Activated T-cell treated with anti-CD3 and anti-CD28 coated beads for 48 hours (primary cell): ENCODE measurements at regions not wholly inside any gene's neighbourhood (a gene's known extent, or its start where the extent isn't known, plus 50 kb on each side); places are given as distances from the start of the nearest gene placed in this dataset.
"Not testable (repeated sequence)": the region's sequence is repeated elsewhere in the genome, so short reads cannot be mapped to it uniquely, and the experiment has no call there.

Experiments used
- DNase-seq: peaks from one replicate; pipeline ENCODE4 v3.0.0-alpha.2; 2020; ENCODE audit warnings: low read depth

DNA sequence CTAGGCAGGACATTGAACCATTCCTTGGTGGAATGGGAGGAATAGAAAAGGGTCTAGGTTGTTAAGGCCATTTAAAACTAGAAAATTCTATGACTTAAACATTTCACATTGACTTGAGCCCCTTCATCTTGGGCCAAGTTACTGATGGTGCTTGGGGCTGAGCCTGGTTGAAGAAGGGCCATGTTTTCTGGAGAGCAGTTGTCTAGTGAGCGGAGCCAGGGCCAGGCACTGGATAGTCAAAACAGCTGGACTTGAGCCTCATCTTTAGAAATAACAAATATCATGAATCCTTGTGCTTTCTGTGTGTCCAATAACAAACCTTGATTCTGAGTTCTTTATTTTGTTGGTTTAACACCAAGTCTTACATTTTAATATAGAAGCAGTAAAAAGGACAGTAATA, 134.6 kb upstream of the TCF21 start:
- no peak for DNase-seq

DNA sequence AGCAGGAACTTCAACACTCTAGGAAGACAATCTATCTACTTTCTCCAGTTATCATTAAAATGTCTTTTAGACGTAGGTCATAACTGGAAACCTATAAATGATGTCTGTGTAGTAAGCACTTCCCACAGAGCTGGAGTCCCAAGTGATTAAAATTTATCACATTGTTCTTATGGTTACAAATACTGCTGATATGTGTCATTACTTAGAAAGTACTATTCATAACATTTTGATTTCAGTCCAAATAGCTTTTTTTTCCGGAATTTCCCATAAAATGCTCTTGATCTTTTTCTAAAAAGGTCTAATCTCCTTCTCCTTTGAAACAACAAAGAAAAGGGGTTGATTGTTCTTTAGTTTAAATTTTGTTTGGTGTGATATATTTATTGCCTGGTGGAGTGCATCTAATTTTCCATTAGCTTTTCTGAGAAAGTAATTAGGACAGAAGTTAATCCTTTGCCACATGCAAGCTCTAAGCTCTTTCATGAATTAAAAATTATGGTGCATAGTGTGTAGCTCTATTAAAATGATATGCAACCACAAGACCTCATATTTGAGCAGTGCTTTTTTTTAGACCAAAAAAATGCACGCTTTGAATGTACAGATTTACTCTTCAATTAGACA, 132.7 kb upstream of the TCF21 start:
- no peak for DNase-seq

DNA sequence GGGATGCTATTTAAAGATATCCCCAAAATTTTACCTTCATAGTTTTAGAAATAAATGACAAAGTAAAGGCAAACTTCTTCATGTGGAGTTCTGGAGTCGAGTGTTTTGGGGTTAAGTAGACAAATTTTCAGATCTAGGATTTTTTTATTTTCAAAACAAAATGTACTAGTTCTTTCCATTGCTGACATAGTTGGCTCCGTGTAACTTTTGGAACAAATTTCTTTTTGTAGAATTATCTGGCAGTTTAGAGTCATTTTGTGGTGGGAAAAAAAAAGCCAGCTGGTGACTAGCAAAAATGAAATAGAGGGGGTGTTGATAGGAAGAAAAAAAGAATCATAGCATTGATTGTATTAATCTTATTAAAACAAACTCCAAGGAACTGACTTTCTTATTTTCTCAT, 131.6 kb upstream of the TCF21 start:
- DNase-seq: no peak

DNA sequence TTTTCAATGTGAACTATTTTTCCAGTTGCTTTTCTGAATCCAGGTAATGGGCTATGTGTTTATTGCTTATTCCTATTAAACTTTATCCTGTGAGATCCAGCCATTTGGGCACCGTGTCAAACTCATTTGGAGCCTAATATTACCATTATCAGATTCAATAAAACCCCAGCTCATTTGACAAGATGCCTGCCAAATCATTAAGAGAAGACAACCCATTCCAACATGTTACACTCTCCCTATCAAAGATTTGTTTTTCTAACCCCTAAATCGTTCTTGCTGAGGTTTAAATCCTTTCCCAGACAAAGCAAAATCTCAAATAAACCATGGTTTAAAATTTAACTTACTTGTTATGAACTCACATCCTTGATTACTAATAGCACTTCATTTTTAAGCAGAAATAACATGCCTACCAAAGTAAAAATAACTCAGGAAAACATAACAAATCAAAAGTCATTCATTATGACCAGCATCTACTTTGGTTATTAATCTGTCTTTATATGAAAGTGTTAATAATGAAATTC, 130.0 kb upstream of the TCF21 start:
- no peak for DNase-seq

DNA sequence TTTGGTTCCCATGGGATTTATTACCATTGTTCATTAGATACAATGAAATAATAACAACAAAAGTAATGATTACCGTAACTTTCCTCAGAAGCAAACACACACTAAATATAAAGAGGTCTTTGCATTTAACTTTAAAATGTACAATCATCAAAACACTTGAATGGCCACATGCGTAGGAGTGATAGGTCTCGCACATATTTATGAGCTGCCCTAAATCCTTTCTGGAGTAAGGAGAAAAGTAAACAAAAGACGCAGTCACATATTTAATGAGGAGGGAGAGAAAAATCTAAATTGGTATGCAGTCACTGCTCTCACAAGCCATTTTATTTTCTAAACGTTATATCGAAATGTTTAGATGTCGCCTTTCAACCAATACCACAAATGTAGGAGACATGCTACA, 129.4 kb upstream of the TCF21 start:
- no peak for DNase-seq

DNA sequence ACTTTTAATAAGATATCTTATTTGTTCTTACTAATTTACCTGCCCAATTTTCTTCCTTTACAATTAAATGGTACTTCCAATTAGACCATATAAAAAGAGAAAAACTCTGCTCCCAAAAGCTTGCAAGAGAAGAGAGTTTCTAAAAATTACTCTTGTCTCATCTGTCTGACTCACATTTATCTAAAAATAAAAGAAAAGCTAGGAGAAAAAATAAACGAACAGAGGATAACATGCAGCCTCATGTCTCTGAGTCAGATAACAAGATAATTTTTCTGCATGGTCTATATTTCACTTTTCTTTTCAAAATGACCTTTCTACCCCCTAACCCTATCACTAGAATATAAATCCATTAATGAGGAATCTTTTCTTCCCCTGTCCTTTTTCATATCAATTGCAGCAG, 127.2 kb upstream of the TCF21 start:
- no peak for DNase-seq

DNA sequence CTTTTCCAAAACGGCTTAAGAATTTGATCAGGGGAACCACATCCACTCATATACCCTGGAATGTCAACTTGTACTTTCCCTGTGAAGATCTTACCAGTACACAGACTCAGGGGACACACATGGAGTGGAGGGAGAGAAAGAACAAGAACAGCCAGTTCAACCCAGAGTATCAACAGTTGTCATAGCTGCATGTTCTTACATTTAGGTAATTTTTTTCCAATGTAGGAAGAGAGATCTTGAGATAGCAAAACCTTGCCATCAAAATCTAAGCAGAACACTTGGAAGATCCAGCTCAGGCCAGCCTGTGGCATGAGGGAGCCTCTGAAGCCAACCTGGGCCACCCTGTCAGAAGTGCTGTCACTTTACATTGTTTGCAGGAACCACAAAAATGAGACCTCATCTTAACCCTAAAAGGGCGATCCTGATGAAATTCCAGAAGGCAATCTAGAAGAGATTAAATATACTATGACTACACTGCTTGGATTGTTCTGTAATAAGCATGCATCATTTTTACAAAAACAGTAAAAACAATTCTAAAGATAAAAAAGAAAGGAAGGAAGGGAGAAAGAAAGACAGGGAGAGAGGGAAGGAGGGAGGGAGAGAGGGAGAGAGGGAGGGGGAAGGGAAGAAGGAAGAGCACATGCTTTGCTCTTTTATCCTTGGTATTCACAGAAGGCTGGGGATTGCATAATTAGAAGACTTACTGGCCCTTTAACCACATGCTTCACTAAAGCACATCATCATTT, 124.7 kb upstream of the TCF21 start:
- no peak for DNase-seq

DNA sequence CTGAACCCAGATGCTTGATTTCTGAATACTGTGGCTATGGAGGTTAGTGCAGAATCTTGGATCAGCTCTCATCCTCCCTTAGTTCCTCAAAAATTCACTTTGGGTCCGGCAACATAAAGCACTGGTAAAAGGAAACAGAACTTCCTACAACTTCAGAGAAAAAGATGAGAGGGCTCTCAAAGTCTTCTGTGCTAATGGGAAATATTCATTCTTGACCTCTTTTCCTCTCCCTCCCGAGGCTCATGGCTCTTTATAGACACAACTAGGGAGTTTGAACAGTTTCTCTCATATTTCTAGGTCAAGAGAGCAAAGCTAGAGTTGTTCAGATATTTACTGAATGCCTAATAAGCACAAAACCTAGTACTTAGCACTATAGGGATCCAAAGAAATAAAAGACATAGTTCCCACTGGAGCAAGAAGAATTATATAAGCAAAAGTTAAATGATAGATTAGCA, 124.1 kb upstream of the TCF21 start:
- no peak for DNase-seq

DNA sequence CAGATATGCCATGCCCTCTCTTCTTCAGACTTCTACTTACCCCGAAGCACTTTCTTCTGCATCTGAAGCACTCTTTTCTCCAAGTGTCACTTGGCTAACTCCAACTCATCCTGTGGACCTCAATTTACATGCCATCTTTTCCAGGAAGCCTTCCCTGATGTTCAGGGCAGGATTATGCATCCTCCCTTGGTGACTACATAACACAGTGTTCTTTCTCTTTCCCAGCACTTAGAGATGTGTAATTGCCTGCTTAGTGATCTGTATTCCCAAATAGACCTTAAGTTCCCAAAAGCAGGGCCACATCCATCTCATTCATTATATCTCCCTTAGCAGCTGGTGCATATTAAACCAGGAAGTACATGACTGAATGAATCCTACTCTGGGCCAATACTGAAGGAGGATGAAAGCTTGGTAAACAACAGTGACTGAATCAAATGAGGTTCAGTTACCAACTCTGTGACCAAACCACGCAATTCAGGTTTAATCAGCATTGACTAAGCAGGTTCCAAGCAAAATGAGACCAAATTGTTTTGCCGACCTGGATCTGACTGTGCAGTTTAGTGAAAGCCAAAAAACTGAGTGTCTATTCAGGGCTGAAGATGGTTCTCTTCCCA, 121.4 kb upstream of the TCF21 start:
- no peak for DNase-seq

DNA sequence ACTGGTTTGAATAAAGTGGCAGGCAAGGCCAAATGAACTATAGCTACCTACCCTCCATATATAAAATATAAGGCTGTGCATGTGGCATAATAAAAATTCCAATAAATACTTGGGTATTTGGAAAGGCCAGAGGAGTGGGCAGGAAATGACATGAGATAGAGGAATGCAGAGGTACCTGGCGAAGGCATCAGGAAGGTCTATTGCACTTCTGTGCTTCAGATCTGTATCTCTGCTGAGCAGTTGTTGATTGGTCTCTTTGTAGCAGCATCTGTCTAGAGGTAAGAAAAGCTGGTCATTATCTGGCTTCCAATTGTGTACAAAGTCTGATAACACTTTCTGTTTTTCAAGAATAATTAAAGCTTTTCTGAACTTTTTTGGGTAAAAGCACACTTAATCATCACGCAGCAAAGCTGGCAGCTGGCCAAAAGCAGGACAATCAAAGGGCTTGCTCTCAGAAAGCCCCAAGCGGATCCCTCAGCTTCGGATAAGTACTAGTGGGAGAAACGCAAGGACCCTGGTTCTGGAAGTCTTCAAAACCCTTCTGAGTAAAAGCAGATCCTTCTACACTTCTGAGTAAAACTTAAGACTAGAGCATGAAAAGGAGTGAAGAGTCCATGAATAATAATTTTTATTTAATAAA, 120.1 kb upstream of the TCF21 start:
- DNase-seq: no peak

DNA sequence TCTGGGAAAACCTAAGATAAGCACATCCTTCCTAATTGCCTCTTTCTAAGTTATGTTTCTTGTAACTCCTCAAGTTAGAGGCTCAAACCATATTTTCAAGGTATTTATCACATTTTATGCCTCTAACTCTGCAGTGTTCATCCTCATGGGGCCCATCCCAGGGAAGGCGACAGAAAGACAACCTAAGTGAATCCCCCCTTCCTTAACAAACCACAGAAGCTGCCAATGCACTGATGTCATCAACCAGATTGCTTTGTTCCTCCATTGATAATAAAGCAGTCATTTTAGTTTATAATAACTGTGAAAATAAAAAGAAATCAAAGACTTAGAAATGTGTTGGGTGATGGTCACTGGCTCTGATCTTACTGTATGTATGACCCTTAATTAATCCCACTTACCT, 119.5 kb upstream of the TCF21 start:
- DNase-seq: no peak

DNA sequence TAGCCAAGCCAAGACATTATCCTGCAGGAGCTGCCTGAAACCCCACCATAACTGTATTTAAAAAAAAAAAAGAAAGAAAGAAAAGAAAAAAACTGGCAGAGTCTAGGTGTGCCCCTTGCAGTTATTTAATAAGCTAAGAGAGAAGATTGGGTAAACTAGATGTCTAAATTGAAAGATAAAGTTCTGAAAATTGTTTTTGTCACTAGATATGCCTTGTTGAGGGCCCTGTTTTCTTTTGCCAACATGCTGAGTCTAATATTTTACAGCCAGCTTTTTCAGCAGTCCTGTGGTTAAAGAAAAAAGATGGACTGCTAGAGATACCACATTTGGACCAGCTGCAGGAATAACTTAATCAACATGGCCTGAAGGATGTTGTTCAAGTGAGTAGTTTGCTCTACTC, 116.3 kb upstream of the TCF21 start:
- no peak for DNase-seq

DNA sequence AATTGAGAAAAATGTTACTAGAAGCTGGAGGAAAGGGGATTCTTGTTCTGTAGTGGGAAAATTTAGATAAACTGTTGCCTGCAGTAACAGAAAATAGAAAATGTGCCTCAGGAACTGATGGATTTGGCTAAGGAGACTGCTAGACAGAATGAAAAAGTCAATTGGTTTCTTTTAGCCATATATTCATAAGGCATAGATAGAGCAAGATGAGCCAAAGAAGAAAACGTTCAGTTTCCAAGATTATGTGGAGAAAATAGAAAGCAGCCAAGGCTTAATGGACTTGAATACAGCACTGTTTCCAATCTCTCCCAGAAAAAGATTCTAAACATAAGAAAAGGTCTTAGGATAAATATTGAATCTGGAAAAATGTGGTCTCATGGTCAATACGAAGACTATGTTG, 115.1 kb upstream of the TCF21 start:
- no peak for DNase-seq

DNA sequence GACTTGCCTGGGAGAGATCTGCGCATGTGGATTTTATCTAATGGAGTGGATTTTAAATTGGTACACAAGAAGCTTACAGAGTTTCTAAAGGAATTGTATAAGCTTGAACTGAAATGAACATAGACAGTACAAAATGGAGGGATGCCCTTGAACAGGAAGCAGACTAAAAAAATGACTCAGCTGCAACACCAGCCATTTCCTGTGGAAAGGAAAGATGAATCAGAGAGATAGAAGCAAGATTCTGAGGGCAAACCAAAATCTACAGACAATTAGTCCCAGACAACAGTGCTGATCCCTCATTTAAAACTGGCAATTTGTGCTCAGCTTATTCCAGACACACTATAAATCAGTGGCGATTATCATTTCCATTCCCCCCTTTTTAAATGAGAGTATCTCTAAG, 114.6 kb upstream of the TCF21 start:
- DNase-seq: no peak

DNA sequence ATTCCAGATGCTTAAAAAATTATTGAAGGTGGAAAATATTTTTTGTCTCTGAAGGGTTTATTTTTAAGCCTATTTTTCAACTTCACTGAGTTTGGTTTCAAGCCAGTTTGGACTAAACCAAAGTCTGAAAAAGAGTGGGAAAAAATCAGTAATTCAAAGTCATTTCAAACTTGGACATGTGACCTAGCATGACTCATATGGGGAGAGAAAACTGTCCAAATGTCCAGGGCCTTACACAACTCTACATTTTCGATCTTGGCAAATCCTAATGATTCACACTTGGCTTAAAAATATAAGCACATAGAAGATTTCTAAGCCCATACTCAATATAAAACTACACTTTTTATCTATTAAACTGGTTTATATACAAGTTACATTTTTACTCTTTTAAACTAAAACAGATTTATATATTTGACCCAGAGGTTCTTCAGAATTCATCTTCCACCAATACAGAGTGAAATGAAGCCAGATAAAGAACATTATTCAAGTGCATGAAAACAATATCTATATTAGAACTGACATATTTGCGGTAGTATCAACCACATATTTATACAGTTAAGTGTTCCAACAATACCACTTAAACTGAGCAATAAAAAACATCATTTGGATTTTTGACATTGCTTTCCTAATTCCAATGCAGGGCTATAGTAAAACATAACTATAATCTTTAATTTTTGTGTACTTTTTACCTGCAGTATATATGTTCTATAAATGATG, 110.3 kb upstream of the TCF21 start:
- no peak for DNase-seq

DNA sequence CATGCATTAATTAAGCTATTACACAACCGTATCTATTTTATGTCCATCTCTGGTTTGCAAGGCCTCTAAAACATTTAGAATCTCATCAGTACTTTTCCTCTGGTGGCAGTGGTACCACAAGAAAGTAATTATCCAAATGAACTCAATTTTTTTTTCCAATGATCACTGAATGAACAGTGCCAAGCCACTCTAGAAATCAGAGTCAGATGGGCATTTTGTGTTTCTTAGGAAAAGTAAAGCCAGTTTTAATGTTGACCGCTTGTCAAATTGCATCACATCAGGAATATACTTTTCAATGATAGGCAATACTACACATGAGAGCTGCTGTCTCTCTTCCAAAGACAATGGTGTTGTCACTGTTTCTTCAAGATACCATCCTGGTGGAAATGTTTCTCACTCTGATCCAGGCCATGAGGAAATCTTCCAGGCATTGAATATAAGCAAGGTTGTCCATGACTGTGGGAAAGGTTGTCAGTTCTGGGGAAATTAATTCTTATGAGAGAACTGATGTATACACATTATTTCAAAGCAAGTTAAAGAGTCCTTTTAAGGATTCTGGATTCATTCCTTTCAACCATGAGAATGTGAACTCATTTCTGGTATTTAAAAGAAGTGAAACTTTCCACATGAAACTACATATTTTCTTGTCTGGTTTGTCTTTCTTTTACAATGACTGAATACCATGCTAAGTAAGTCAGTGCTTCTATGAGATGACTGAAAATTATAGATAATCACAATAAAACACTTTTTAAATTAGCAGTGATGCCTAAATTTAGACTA, 108.8 kb upstream of the TCF21 start:
- no peak for DNase-seq

DNA sequence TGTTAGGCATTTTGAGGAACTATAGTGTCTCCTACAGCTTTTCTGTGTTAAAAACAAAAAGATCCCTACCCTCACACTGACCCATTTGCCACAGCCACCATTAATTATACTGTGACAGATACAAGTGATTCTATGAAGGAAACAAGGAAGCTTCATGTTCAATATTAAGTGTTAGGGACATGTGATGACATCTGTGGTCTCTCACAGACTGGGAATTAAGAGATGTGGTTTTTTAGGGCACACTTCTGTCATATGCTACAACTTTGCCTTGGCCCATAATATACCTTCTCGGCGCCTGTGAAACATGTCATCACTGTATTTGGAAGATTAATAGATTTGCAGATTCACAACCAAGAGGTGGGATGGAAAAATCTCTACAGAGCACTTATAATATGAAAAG, 102.9 kb upstream of the TCF21 start:
- DNase-seq: no peak

DNA sequence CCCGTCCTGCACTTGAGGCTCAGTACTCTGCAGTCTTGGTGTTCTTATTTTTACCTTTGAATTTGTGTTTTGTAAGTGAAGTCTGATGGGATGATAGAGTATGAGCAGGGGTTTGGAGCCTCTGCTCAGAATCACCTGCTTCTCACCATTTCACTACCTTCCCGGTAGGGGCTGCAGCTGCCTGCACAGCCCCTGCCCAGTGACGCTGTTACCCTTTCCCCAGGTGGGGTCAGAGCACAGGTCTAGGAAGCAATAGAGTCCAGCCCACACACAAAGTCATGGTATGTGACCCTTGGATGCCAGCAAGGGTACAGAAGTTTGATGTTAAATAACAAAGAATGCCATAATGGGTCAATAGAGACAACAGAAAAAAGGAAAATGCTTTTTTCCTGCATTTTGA, 101.8 kb upstream of the TCF21 start:
- no peak for DNase-seq

DNA sequence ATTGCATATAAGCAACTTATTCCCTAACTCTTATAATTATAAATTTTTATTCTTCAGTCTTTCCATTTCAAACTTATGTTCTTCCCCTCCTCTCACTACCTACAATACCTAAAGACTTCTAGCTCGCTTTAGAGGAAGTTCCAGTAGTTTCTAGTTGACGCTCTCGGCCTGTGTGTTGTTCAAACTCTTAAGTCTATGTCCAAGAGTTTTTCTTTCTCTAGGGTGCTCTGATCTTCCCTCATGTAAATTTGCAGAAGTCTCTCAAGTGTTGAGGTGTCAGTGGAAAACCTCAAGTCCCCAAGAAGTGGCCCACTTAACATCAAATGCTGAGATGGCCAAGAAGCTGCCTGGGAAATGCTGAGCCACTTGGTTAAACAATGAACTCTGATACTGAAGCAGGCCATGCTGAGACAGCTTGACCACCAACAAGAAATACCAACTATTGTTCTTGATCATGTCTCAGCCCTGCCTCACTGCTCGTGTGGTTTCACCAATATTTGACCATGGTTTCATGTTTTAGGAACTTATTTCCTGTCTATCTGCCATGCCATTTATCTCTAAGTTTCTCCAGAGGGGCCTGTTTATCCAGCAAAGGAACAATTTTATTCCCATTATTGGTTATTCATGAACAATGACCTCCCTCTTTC, 100.9 kb upstream of the TCF21 start:
- DNase-seq: no peak

DNA sequence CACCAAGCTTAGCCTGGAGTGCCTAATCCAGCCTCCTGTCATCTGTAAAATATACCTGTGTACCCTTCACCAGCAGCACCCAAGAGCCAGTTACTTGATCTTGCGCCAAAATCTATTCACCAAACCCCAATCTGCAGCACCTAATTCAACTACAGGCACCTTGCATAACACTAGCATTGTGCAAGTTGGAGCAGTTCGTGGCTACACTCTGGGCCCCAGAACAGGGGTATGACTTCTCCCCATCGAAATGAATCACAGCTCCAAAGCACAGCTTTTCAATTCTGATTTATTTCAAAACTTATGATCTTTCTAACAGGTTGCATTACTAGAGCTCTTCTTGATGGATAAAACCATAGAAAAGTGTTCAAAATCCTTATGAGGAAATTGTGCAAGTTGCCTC, 100.4 kb upstream of the TCF21 start:
- DNase-seq: no peak

DNA sequence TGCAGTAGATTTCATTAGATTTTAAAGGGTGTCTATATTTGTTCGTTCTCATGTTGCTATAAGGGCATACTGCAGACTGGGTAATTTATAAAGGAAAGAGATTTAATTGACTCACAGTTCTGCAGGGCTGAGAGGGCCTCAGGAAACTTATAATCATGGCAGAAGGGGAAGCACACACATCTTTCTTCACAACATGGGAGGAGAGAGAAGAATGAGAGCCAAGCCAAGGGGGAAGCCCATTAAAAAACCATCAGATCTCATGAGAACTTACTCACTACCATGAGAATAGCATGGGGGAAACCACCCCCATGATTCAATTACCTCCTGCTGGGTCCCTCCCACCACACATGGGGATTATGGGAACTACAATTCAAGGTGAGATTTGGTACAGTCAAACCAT, 99.5 kb upstream of the TCF21 start:
- not testable (repeated sequence) for DNase-seq
